Neuronal stem cell (in vitro differentiated cells): ENCODE measurements at regions not wholly inside any gene's neighbourhood (a gene's known extent, or its start where the extent isn't known, plus 50 kb on each side); places are given as distances from the start of the nearest gene placed in this dataset.
A peak's percentile ranks its signal among the peaks of the same experiment; 100 is the strongest.

Experiments used
- DNase-seq: peaks from one replicate; pipeline ENCODE4 v3.0.0-alpha.2; 2013; ENCODE audit warnings: low spot score
- H2AFZ ChIP-seq: one replicate; pipeline ENCODE4 v1.6.1; 2013; ENCODE audit warnings: mild to moderate bottlenecking, low read length, inconsistent platforms
- H2AK5ac ChIP-seq: 2 replicates; pipeline ENCODE4 v1.6.1; 2013; ENCODE audit warnings: low read depth, mild to moderate bottlenecking, inconsistent platforms, low read length, moderate library complexity, mixed read lengths
- H2BK120ac ChIP-seq: 2 replicates; pipeline ENCODE4 v1.6.1; 2013; ENCODE audit warnings: low read depth, mild to moderate bottlenecking, inconsistent platforms, low read length, moderate library complexity, mixed read lengths
- H2BK12ac ChIP-seq: one replicate; pipeline ENCODE4 v1.6.1; 2013; ENCODE audit warnings: low read length, inconsistent platforms
- H2BK15ac ChIP-seq: 2 replicates; pipeline ENCODE4 v1.6.1; 2013; ENCODE audit warnings: mild to moderate bottlenecking, low read length, inconsistent platforms, mixed read lengths
- H2BK5ac ChIP-seq: one replicate; pipeline ENCODE4 v1.6.1; 2013; ENCODE audit warnings: inconsistent platforms, mild to moderate bottlenecking, low read length, moderate library complexity
- H3K14ac ChIP-seq: one replicate; pipeline ENCODE4 v1.6.1; 2013; ENCODE audit warnings: low read length, inconsistent platforms
- H3K18ac ChIP-seq: 2 replicates; pipeline ENCODE4 v1.6.1; 2013; ENCODE audit warnings: low read length, inconsistent platforms
- H3K23ac ChIP-seq: 2 replicates; pipeline ENCODE4 v1.6.1; 2013; ENCODE audit warnings: low read depth, mild to moderate bottlenecking, mixed read lengths, low read length, inconsistent platforms; ENCODE audit not compliant: poor library complexity
- H3K27ac ChIP-seq: replicated peaks from 3 replicates; pipeline ENCODE4 v1.5.1; 2013; ENCODE audit warnings: low read length, inconsistent platforms
- H3K27me3 ChIP-seq, 3 experiments: 2 replicates each; pipeline ENCODE4 v1.6.1; 2013; ENCODE audit warnings: low read length in 3 of 3, mild to moderate bottlenecking in 2 of 3, inconsistent platforms in 1 of 3, low read depth in 1 of 3, mixed read lengths in 1 of 3, moderate library complexity in 1 of 3; ENCODE audit not compliant: control insufficient read depth in 3 of 3, insufficient read depth in 3 of 3
- H3K36me3 ChIP-seq, 2 donors: replicated peaks in 1 of 2; 2 replicates each; pipeline ENCODE4 v1.6.1; 2013; ENCODE audit warnings: low read length in 2 of 2; ENCODE audit not compliant: control insufficient read depth in 2 of 2, insufficient read depth in 2 of 2
- H3K4ac ChIP-seq: 2 replicates; pipeline ENCODE4 v1.6.1; 2013; ENCODE audit warnings: inconsistent platforms, mild to moderate bottlenecking, low read length, moderate library complexity
- H3K4me1 ChIP-seq, 2 donors: 1 replicate in 1 of 2; 2 replicates in 1 of 2; pipeline ENCODE4 v1.6.1; 2013; ENCODE audit warnings: low read length in 2 of 2, low read depth in 1 of 2; ENCODE audit not compliant: control insufficient read depth in 2 of 2, insufficient read depth in 1 of 2
- H3K4me2 ChIP-seq: one replicate; pipeline ENCODE4 v1.6.1; 2013; ENCODE audit warnings: mild to moderate bottlenecking, low read length, inconsistent platforms; ENCODE audit not compliant: insufficient read depth, poor library complexity, severe bottlenecking
- H3K4me3 ChIP-seq, 2 donors: 2 replicates each; pipeline ENCODE4 v1.5.1; 2013; ENCODE audit warnings: low read length in 2 of 2, mild to moderate bottlenecking in 2 of 2, inconsistent platforms in 1 of 2, moderate library complexity in 1 of 2
- H3K79me1 ChIP-seq: one replicate; pipeline ENCODE4 v1.6.1; 2013; ENCODE audit warnings: low read depth, mild to moderate bottlenecking, inconsistent platforms, low read length, moderate library complexity
- H3K9ac ChIP-seq: one replicate; pipeline ENCODE4 v1.6.1; 2013; ENCODE audit warnings: mild to moderate bottlenecking, low read depth, low read length, inconsistent platforms; ENCODE audit not compliant: poor library complexity
- H3K9me3 ChIP-seq, 2 donors: replicated peaks in 1 of 2; 2 replicates each; pipeline versions ENCODE3 to v1.6.1; 2013; ENCODE audit warnings: low read length in 2 of 2, mild to moderate bottlenecking in 2 of 2, inconsistent platforms in 1 of 2, low read depth in 1 of 2, mixed read lengths in 1 of 2, moderate library complexity in 1 of 2; ENCODE audit not compliant: control insufficient read depth in 2 of 2, insufficient read depth in 1 of 2
- H4K8ac ChIP-seq: one replicate; pipeline ENCODE4 v1.6.1; 2013; ENCODE audit warnings: low read depth, mild to moderate bottlenecking, inconsistent platforms, low read length, moderate library complexity
- H4K91ac ChIP-seq: one replicate; pipeline ENCODE4 v1.6.1; 2013; ENCODE audit warnings: low read length, low read depth, mild to moderate bottlenecking, inconsistent platforms; ENCODE audit not compliant: poor library complexity
- WGBS, 2 donors: extraction: QIAGEN DNeasy Blood & Tissue Kit; methylation state at CpG; one replicate each; pipeline ENCODE4 v1.1.7; 2013; ENCODE audit warnings: missing lambda C conversion rate in 2 of 2, mixed read lengths in 1 of 2; ENCODE audit not compliant: insufficient read length in 2 of 2, insufficient replicate concordance in 1 of 2; ENCODE audit errors: extremely low coverage in 2 of 2; 5-methylcytosine and 5-hydroxymethylcytosine counted together

- Histone ChIP-seq H2AK5ac (no peak overlapping the region), H3K79me1 (no peaks in the 10 kb centered on the region), H3K9ac (no peak overlapping the region), H3K27me3 (no peaks in the 10 kb centered on the region), H3K18ac (no peak overlapping the region), H3K14ac (no peak overlapping the region), H3K4me1 (no peaks in the 10 kb centered on the region), H3K9me3 (no peaks in the 10 kb centered on the region), H3K36me3 (no peaks in the 10 kb centered on the region), H3K27ac (no peak overlapping the region), H2BK12ac (no peak overlapping the region), H4K91ac (no peak overlapping the region), H2AFZ (no peak overlapping the region), H4K8ac (no peak overlapping the region), H3K23ac (no peak overlapping the region), H2BK120ac (no peak overlapping the region), H3K4me2 (no peak overlapping the region), H3K4ac (no peak overlapping the region), H2BK15ac (no peak overlapping the region), H3K4me3 (no peak overlapping the region), H2BK5ac (no peak overlapping the region)
- no peak for DNase-seq
- no CpG with 5 or more reads among the region's 10 CpGs for WGBS, 2 donors
These were observed 365.8 kb downstream of the FGFR2 start for GRCh38 chr10:121232494-121232893.

- Histone ChIP-seq H3K9me3 (no peaks in the 10 kb centered on the region), H3K4ac (no peak overlapping the region), H3K18ac (peak overlapping the region; percentile 48), H3K4me1 (no peaks in the 10 kb centered on the region), H4K91ac (no peak overlapping the region), H3K36me3 (no peaks in the 10 kb centered on the region), H3K4me2 (no peak overlapping the region), H2AFZ (no peak overlapping the region), H3K23ac (no peak overlapping the region), H2BK120ac (no peak overlapping the region), H3K9ac (no peak overlapping the region), H2BK12ac (no peak overlapping the region), H2AK5ac (no peak overlapping the region), H2BK5ac (no peak overlapping the region), H3K14ac (no peak overlapping the region), H3K79me1 (no peaks in the 10 kb centered on the region), H3K27ac (no peak overlapping the region), H2BK15ac (no peak overlapping the region), H4K8ac (no peak overlapping the region), H3K4me3 (no peak overlapping the region), H3K27me3 (no peaks in the 10 kb centered on the region)
- DNase-seq, result no peak
- WGBS, 2 donors, result 100% methylated on average over 1 of the region's 2 CpGs; no CpG with 5 or more reads in 1 of the 2 donors
These were observed 362.6 kb downstream of the FGFR2 start for GRCh38 chr10:121235692-121236091.

- Histone ChIP-seq H3K4me1 (no peaks in the 10 kb centered on the region), H4K8ac (no peak overlapping the region), H3K14ac (no peak overlapping the region), H3K4me2 (no peak overlapping the region), H2BK12ac (no peak overlapping the region), H3K4ac (no peak overlapping the region), H2BK15ac (no peak overlapping the region), H2AK5ac (no peak overlapping the region), H3K9me3 (no peaks in the 10 kb centered on the region), H4K91ac (no peak overlapping the region), H3K79me1 (no peaks in the 10 kb centered on the region), H3K27ac (no peak overlapping the region), H3K23ac (no peak overlapping the region), H3K9ac (no peak overlapping the region), H2BK5ac (no peak overlapping the region), H3K27me3 (no peaks in the 10 kb centered on the region), H2BK120ac (no peak overlapping the region), H3K36me3 (no peaks in the 10 kb centered on the region), H2AFZ (no peak overlapping the region), H3K4me3 (no peak overlapping the region), H3K18ac (no peak overlapping the region)
- no peak for DNase-seq
- WGBS, 2 donors, result no CpG with 5 or more reads among the region's 4 CpGs
These were observed 361.6 kb downstream of the FGFR2 start for GRCh38 chr10:121236621-121237020.

GRCh38 chr10:121237718-121238117 lies 360.5 kb downstream of the FGFR2 start:
- Histone ChIP-seq H3K27ac (no peak overlapping the region), H3K36me3 (no peaks in the 10 kb centered on the region), H3K4me2 (no peak overlapping the region), H3K27me3 (no peaks in the 10 kb centered on the region), H3K4ac (no peak overlapping the region), H3K9me3 (no peaks in the 10 kb centered on the region), H2BK5ac (no peak overlapping the region), H3K9ac (no peak overlapping the region), H3K23ac (no peak overlapping the region), H3K4me1 (no peaks in the 10 kb centered on the region), H3K14ac (no peak overlapping the region), H3K18ac (no peak overlapping the region), H2BK15ac (no peak overlapping the region), H4K91ac (no peak overlapping the region), H2AFZ (no peak overlapping the region), H3K79me1 (no peaks in the 10 kb centered on the region), H4K8ac (no peak overlapping the region), H3K4me3 (no peak overlapping the region), H2BK12ac (no peak overlapping the region), H2BK120ac (no peak overlapping the region), H2AK5ac (no peak overlapping the region)
- DNase-seq, result no peak
- WGBS, 2 donors, result no CpG with 5 or more reads among the region's 2 CpGs
